Left hindlimb (tissue), 1 donor: ENCODE measurements at regions not wholly inside any gene's neighbourhood (a gene's known extent, or its start where the extent isn't known, plus 50 kb on each side); places are given as distances from the start of the nearest gene placed in this dataset.

Source experiments
- DNase-seq: peaks from one replicate; pipeline ENCODE4 v3.0.0-alpha.2; 2018

DNA sequence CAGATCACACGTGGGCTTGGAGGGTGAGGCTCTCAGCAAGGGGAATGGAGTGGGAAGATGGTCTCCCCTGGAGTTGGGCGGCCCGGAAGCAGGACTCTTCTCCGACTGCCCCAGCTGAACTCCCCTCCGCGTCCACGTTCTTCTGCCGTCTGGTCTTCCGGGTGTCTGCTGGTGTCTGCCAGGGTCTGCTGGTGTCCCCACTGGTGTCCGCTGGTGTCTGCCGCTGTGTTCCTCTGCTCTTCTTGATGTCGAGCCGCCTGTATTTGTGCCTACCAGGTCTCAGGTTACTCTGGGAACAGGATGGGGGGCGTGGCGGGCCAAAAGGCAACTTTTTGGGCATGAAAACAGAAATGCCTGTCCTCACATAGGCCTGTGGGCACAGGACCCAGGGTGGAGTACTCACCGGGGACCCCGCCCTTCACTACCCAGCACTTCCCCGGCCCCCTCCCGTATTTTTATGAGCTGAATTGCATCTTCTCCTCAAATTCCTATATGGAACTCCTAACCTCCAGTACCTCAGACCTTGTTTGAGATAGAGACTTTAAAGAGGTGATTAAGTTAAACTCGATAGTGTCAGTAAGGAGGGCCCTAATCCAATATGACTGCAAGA lies 675.4 kb downstream of the SEMA5A start:
- DNase-seq, result no peak

DNA sequence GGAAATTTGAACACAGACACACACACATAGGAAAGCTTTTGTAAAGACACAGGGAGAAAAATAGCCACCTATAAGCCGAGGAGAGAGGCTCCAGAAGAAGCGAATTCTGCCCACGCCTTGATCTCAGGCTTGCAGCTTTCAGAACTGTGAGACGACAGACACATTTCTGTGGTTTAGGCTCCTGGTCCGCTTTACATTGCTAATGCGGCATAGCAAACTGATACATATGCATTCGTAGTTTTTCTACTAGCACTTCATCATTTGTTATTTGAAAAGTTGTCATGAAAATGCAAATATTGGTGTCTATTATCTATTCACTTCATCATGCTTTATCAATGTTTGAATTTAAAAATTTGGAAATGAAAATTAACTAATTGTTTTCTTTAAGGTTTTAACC lies 674.9 kb downstream of the SEMA5A start:
- no peak for DNase-seq

DNA sequence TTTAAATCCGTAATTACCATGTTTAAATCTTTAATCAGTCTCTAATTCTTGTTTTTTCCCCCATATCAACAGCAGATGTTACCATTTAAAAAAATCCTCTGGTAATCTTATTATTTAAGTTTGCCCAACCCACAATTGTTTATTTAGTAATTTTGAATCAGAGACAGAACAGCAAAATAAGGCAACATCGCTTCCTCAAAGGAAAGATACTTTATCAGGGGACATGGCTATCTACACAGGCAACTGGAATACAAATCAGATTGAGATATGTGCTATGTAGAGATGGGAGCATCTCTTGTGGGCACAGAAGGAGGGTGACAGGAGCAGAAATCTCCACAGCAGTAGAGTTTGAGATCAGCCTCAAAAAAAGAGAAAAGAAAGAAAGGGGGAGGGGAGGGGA lies 674.4 kb downstream of the SEMA5A start:
- DNase-seq, result no peak

DNA sequence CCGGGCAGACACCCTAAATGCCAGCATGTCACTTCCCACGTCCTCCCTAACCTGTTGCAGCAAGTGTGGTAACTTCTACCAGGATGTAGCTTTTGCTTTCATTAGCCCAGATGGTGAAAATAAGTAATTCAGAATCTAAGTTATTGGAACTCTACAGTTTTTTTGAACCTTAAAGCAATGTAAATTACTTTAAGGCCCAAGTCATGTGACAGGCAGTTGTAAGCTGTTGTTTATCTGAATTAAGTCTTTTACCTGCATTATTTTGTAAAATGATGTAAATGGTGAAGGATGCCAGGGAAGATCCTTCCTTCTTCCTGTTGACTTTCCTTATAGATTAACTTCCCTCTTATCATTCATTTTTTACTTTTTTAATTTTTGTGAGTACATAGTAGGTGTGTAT lies 670.2 kb downstream of the SEMA5A start:
- no peak for DNase-seq

- DNase-seq, result no peak
Measured at GRCh38 chr5:8879248-8879647, 666.6 kb downstream of the SEMA5A start.

DNA sequence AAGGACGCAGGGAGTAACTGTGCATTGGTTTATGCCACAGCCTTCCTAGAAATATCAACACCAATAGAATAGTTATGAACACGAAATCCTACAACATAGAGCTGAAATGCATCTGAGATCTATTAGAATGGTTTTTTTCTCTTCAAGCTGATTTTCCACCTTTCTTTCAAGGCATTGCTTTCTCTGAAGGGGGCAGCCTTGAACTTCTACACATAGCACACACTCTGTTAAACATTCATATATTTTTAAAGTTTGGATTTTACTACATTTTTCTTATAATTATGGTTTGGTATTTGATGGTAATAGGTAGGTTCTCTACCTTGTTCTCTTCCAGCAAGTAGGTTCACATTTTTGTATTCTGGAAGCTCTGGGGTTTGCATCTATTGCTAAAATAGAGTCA lies 661.8 kb downstream of the SEMA5A start:
- no peak for DNase-seq

DNA sequence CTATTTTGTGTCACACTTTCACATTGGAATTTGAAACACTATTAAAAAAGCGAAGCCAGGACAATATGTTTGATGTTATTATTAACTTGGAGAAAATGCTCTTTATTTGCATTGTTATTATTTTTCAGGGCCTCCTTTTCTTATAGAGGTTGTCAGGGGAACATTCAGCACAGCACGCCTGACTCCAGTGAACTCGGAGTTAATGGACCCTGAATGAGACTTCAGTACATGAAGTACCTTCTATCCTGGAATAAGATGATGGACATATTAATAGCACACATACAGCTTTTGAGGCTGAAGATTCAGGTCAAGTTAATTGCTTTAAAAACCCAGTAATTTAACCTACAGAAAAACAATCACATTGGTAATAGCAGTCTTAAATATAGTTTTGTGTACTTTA lies 652.9 kb downstream of the SEMA5A start:
- no peak for DNase-seq

DNA sequence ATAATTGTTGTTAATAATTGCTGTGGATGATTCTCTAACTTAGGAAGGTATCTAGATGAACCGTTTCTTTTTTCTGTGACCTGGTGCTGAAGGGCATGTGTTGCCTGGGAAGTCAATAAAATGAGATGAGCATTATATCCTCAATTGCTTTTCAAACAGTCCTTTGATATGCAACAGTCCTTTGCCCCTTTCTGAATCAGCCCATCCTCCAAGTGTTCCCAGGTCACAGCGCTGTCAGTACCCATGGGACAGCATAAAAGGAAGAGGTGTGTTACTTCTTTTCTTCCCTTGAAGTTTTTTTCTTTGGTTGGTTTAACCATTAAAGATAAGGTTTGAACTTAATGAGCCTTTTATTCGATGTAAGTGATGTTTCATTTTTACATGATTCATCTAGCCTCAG lies 651.8 kb downstream of the SEMA5A start:
- DNase-seq, result no peak

DNA sequence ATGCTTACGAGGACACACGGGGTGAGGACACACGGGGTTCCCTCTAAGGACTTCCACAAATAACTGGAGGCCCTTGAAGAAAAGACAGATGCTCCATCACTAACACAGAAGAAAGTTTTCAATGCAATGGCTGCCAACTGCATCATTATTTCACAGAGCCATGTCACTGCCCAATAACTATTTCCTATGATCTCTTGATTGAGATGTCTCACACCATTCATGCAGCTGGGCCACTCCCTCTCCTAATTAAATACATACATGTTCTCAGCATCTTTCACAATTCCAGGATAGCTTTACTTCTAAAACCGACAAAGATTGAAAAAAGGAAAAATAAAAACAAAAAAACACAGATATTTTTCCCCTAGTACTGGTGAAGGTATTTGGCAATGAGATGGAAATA lies 650.8 kb downstream of the SEMA5A start:
- DNase-seq, result no peak

DNA sequence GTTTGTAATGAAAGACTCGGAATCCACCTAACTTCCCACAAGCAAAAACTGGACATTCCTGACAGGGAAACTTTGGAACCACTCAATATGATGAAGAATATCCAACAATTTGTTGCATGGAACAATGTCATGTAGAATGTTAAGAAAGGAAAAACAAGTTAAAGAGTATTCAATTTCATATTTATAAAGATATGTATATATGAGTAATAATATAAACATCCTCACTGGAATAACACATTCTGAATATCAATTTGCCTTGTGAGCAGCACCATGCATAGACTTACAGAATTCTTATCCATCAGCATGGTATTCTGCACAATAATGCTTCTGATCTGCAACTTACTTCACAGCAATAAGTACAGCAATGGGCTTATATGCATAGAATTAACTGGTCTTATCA lies 650.3 kb downstream of the SEMA5A start:
- no peak for DNase-seq

- DNase-seq, result no peak
Measured at GRCh38 chr5:8897316-8897715, 648.6 kb downstream of the SEMA5A start.

DNA sequence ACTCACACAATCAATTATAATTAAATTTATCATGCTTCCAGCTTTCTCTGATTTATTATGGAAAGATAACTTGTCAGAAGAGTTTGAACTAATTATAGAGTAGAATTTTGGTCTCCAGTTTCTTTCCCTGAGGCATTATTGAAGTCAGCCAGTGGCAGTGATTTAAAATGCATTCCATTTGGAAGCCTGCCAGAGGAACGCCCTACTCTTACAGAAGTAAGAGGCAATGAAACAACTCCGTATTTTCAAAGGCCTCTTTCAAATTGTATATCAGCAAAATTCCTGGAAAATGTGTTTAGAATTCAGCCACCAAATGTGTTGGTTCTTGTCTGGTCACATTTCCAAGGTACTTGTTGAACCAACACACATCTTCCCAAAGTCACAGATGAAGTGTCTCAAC lies 640.9 kb downstream of the SEMA5A start:
- no peak for DNase-seq

DNA sequence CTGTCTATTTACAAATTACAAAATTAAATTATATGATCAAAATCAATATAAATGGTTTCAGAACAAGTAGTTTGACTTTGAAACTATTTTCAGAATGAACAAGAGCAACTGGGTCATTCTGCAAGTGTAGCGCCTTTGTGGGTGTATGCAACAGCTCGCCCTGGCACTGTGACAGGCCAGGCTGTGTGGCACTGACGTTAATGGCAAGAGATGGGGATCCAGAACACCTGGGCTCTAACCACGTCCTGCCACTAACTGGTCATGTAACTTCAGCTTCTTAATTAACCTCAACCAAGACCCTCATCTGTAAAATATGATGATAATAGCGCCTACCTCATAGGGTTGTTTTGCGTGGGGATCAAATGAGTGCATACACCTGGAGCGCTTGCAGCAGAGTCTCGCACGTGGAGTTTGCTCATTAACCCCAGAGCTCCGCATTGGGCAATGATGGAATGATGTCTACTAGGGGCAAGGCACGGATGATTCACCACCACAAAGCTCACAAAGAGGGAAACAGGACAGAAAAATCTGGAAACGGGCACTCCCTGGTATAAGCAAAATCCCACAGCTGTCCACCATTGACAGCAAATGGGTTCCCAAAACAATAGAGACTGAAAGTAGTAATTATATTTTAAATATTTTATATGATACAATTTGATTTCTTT lies 639.4 kb downstream of the SEMA5A start:
- DNase-seq, result no peak

DNA sequence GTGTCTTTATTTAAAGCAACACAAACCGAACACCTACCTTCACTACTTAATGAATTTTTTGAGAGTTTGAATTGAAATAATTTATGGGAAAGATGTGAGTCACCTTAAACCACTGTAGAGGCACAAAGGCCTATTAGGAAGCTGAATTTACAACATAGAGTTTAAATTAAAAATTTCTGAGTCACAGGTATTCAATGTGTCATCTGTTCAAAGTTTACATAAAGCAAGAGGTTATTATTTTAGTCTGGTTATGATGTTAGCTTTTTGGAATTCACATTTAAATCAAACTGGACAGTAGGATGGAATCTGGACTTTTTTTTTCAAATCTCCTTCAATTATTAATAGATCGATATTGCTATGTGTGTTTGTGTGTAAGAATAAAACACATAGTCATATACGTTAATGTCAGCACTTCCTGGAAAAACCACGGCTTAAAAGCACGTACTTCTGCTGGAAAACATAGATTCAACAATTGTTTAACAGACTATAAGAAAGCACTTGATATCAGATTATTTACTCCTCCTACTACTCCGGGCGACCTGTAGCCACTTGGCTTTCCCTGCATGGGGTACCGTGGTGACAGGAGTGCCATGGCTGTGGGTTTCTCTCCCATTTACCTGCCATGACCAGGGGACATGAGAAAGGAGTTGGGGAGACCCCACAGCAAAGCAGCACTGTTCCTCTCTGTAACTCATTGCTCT lies 638.6 kb downstream of the SEMA5A start:
- no peak for DNase-seq

DNA sequence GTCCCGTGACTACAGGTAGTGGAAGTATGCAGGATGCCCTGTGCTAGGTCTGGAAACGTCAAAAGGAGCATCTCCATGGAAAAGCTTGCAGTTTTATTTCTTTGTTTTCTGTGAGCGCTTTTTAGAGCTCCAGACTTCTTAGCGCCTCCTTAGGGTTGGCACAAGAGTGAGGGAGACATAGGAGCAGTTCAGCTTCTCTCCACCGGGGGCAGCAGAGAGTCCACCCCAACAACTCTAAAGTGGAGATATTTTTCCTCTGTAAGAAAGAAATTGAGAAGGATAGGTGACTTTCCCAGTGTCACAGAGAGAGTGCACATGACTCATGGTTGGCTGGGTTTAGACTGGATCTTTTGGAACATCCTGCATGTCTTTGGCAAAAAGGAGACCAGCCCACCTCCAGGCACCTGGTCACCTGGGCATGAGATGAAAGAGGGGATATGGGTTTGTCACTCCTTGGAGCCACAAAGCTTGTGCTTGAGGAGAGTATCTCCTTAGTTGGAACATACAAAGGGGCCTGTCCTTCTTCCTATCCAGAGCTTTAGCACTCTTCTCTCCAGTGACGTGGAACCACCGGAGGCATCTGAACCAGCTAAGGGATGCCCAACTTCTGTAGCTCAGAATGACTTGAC lies 637.7 kb downstream of the SEMA5A start:
- DNase-seq, result no peak

DNA sequence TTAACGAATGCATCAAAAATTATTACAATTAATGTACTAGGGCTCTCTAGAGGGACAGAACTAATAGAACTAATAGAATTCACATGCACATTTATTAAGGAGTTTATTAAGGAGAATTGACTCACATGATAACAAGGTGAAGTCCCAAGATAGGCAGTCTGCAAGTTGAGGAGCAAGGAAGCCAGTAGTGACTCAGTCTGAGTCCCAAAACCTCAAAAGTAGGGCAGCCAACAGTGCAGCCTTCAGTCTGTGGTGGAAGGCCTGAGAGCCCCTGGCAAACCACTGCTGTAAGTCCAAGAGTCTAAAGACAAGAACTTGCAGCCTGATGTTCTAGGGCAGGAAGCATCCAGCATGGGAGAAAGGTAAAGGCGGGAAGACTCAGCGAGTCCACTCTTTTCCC lies 633.8 kb downstream of the SEMA5A start:
- no peak for DNase-seq

DNA sequence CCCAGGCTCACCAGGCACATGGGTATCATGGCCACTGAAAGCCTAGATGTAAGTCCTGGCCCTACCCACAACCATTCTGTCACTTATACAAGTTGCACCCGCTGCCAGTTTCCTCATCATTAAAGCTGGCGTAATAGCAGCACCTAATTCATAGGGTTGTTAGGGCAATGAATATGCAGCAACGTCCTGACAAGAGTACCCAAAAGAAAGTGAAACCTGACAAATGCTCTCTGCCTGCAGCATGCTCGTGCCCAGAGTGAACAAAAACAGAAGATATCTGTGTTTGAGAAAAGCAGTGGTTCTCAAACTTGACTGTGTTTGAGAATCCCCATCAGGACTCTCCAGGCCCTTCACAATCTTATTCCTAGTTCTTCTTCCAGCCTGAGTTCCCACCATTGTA lies 632.4 kb downstream of the SEMA5A start:
- DNase-seq, result no peak

- DNase-seq, result no peak
Measured at GRCh38 chr5:8919096-8919495, 626.8 kb downstream of the SEMA5A start.

DNA sequence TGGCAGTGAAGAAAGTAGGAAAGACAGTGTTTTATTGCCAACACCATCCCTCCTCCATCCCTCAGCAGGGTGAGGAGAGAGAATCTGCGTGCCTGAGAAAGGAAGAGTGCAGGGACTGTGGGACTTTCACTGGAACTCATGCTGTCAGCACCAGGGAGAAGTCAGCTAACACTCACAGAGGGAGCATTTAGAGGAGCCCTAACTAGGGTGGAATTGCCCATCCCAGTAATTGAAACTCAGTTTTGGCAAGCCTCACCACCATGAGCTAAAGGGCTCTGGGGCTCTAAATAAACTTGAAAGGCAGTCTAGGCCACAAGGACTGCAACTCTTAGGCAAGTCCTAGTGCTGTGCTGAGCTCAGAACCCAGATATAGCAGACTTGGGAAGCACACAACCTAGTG lies 622.3 kb downstream of the SEMA5A start:
- DNase-seq, result no peak

GRCh38 chr5:8924054-8924793 lies 621.7 kb downstream of the SEMA5A start:
- DNase-seq, result no peak

GRCh38 chr5:8930021-8930420 lies 615.9 kb downstream of the SEMA5A start:
- no peak for DNase-seq

DNA sequence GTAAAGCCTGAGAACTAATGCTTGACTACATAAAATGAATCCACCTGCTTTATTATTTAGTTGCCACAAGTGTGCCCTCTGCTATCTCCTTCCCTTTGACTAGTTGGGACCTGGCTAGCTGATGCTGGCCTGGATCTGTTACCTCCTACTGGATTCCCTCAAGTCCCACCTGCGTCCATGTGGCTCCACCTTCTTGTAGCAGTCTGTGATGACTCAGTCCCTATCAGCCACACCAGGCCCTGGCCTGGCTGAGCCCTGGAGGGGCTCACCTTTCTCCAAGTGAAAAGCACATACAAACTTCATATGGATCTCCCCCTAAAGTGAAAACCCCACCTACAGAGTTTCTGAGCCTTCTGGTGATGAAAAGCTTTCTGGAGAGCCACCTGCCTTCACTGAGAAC lies 611.4 kb downstream of the SEMA5A start:
- no peak for DNase-seq

DNA sequence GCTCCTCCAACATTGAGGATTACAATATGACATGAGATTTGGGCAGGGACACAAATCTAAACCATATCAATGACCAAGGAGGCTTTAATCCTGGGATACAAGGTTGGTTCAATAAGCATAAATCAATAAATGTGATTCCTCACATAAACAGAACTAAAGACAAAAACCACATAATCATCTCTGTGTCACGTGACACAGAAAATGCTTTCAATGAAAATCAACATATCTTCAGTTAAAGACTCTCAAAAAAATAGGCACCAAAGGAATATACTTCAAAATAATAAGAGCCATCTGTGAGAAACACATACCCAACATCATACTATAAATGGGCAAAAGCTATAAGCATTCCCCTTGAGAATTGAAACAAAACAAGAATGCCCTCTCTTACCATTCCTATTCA lies 604.9 kb downstream of the SEMA5A start:
- no peak for DNase-seq
